ENCODE measurements at regions not wholly inside any gene's neighbourhood (a gene's known extent, or its start where the extent isn't known, plus 50 kb on each side); places are given as distances from the start of the nearest gene placed in this dataset.
"Not testable (repeated sequence)": the region's sequence is repeated elsewhere in the genome, so short reads cannot be mapped to it uniquely, and the experiment has no call there.

DNA sequence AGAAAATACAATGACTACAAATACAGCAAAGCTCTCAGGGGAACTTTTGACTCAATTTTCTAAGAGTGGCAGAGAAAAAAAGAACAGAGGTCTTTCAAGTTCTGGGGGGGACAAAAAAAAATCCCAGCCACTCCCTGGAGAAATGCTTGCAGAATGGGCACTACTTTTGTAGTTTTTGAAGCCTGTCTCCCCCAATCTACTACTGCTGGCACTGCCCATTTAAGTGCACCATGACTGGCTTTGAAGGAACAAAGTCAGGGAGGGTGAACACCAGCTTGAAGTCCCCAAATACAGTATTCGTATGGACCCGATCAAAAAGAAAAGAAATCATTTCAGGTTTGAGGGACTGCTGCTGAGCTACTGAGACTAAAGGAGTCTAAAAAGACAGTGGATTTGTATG, 1824.4 kb downstream of the ARAP2 start:
- no peak for DNase-seq
- Histone ChIP-seq H3K36me3 (no peaks in the 10 kb centered on the region), H3K4me3 (no peak overlapping the region), H3K27me3 (no peaks in the 10 kb centered on the region), H3K9me3 (replicated peaks) (no peaks in the 10 kb centered on the region), H3K4me1 (no peaks in the 10 kb centered on the region), H3K27ac (no peak overlapping the region)

DNA sequence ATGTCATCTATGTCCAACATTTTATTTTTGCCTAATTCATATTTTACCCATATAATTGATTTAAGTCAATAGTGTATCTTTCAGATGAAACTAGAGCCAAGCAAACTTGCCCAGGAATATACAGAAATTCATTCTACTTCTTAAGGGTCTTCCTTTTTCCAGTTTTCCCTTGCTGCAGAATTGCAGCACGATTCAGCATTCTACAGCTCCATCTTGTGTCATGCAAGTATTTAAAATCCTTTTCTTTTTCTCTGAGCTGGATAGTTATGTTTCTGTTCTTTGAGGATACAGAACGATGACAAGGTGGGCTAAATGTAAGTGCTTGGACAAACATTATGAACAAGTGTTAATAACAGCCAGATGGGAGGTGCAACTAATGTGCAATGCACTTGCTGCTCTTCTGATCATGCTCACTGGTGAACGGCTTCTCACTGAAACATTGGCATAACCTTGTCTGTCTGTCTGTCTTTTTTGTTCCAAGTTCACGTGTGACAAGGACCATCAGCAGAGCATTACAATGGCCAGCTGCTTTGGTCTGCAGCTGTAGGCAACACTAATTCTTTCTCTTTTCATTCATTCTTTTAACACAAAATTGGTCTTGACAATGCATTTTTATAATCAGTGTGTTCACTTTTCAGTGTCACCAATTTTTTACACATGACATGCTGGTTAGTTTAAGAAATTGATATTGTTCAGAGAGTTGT, 1821.7 kb downstream of the ARAP2 start:
- H3K4me1 ChIP-seq, result peaks cover 6% of the 10 kb centered on the region
- H3K36me3 ChIP-seq, result no peaks in the 10 kb centered on the region
- DNase-seq, result no peak
- H3K9me3 ChIP-seq (replicated peaks), result no peaks in the 10 kb centered on the region
- no peak overlapping the region for H3K27ac ChIP-seq
- no peak overlapping the region for H3K4me3 ChIP-seq
- H3K27me3 ChIP-seq, result no peaks in the 10 kb centered on the region

DNA sequence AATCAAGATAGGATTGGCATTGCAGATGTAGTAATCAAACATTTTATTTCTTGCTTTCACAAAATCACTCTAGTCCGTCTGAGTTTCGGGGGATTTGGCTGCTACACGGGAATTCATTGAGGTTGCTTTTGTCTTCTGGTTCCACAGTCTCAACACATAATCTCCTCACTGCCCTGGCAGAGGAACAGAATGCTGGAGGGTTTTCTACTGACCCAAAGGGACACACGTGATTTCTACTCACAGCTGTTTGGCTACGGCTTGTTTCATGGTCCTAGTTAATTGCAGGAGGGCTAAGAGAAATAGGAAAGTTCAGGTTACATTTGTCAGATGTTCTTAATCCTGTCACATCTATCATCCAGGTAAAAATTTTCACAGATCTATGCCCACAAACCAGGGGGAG, 1811.6 kb downstream of the ARAP2 start:
- Histone ChIP-seq H3K9me3 (replicated peaks) (0 out of 2 replicates have a peak, but pooled peaks cover 3% of the 10 kb centered on the region), H3K4me1 (0 out of 2 replicates have a peak, but pooled peaks cover 5% of the 10 kb centered on the region), H3K36me3 (no peaks in the 10 kb centered on the region), H3K4me3 (peak overlapping the region; percentile 24), H3K27ac (peak overlapping the region; percentile 54), H3K27me3 (no peaks in the 10 kb centered on the region)
- DNase-seq, result peak; percentile 65 to 80

- H3K4me3 ChIP-seq; H3K27ac ChIP-seq; H3K27me3 ChIP-seq; DNase-seq; H3K9me3 ChIP-seq (replicated peaks); H3K36me3 ChIP-seq; H3K4me1 ChIP-seq: not testable (repeated sequence)
Observed at GRCh38 chr4:34434377-34434776, 1809.9 kb downstream of the ARAP2 start.

GRCh38 chr4:34464196-34464595, 1780.1 kb downstream of the ARAP2 start:
- H3K27me3 ChIP-seq, result no peaks in the 10 kb centered on the region
- no peak for DNase-seq
- H3K4me1 ChIP-seq, result no peaks in the 10 kb centered on the region
- no peak overlapping the region for H3K27ac ChIP-seq
- H3K36me3 ChIP-seq, result no peaks in the 10 kb centered on the region
- H3K4me3 ChIP-seq, result no peak overlapping the region
- no peaks in the 10 kb centered on the region for H3K9me3 ChIP-seq (replicated peaks)

DNA sequence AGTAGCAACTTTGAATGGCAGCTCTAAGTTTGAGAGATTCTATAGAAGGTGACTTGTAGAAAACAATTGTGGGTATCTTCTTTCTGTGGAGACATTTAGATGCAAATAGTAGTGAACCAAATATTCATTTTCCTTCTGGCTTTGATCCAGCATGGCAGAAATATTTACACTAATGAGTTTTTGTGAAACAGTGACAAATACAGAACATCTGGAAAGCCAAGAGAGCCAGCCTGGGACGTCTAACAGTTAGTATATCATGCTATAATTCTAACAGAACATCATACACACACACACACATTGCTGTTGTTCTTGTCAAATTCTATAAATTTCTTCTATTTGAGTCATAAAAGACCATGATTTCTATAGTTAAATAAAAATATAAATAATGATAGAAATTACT, 1777.9 kb downstream of the ARAP2 start:
- no peaks in the 10 kb centered on the region for H3K9me3 ChIP-seq (replicated peaks)

DNA sequence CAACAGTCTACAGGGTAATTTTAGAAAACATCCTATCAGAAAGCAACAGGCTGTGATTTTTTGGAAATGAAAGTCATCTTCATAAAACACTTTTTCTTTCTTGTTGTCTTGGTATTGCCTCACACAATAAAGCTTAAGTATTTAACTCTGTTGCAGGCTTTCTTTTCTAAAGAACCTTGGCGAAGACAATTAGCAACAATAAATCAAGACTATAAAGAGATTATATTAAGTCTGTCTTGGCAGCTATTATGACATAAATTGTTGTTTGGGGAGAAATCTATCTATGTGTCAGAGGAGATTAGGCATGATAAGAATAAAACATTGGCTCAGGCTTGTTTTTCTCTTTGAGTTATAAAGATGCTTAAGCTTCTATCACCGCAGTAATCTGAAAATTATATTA, 1774.8 kb downstream of the ARAP2 start:
- Histone ChIP-seq H3K9me3 (replicated peaks) (no peaks in the 10 kb centered on the region), H3K36me3 (no peaks in the 10 kb centered on the region), H3K27me3 (no peaks in the 10 kb centered on the region)

More for the DNA sequence above, 1777.9 kb downstream of the ARAP2 start:
- H3K4me1 ChIP-seq, result no peaks in the 10 kb centered on the region
- H3K27ac ChIP-seq, result no peak overlapping the region
- H3K27me3 ChIP-seq, result no peaks in the 10 kb centered on the region
- H3K4me3 ChIP-seq, result no peak overlapping the region
- no peaks in the 10 kb centered on the region for H3K36me3 ChIP-seq
- DNase-seq, result no peak

DNA sequence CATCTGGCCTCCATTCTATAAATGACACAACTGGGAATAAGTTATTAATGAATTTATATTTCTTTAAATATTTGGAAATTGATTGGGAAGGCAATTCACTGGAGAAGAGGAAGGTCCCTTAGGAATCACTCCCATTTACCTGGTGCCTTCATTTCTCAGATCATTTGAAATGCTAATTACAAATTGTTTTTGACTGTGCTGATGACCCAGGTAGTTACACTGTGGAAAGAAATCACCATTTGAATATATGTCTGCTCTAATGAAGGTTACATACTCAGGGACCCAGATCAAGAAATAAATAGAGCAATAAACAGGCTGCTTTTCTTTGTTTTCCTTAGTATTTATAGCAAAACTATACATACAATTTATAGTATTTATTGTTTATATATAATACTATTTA, 1759.1 kb downstream of the ARAP2 start:
- no peaks in the 10 kb centered on the region for H3K9me3 ChIP-seq (replicated peaks)
- DNase-seq, result no peak
- H3K4me3 ChIP-seq, result no peak overlapping the region
- no peak overlapping the region for H3K27ac ChIP-seq
- no peaks in the 10 kb centered on the region for H3K36me3 ChIP-seq
- H3K27me3 ChIP-seq, result 0 out of 2 replicates have a peak, but pooled peaks cover 4% of the 10 kb centered on the region
- no peaks in the 10 kb centered on the region for H3K4me1 ChIP-seq

More for the DNA sequence above, 1774.8 kb downstream of the ARAP2 start:
- Histone ChIP-seq H3K4me3 (no peak overlapping the region), H3K4me1 (no peaks in the 10 kb centered on the region), H3K27ac (no peak overlapping the region)
- DNase-seq, result no peak

DNA sequence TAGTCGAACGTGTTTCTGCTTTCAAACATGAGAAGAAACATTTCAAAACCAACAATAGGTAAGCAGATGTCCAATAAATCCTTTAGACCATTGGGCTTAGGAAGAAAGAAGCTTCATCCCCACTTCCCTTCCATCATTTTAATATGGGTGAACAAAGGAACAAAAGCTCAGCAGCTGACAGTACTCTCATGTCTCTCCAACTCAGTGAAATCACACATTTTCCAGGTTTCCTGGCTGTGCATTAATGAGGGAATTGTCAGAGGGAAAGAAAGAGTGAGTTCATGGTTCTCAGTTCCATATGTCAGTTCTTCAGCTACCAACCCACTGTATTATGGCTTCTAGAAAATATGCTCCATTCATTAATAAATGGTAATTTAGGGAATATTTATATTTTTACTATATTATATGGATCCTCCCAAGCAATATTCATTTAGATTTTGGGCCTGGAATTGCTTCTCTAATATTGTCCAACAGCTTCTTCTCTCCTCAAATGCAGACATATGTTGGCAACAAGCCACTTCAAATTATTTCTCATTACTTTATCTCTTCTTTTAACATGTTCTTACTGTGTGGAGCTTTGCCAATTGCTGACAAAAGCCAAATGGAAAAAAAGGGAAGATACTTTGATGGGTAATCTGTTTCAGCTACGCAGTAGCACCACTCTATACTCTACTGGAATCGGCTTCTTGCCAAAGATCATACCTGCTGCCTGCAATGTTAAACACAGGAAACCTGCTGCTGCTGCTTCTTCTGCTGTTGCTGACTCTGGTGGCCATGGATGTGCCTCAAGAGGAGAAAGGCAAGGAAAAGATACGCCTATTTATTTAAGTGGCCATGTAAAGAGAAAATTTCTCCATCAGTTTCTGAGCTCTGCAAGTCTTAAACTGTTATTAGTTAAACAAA, 1757.6 kb downstream of the ARAP2 start:
- H3K27ac ChIP-seq, result no peak overlapping the region
- no peaks in the 10 kb centered on the region for H3K9me3 ChIP-seq (replicated peaks)
- H3K4me1 ChIP-seq, result no peaks in the 10 kb centered on the region
- DNase-seq, result no peak
- no peak overlapping the region for H3K4me3 ChIP-seq
- no peaks in the 10 kb centered on the region for H3K36me3 ChIP-seq
- H3K27me3 ChIP-seq, result 0 out of 2 replicates have a peak, but pooled peaks cover 4% of the 10 kb centered on the region

DNA sequence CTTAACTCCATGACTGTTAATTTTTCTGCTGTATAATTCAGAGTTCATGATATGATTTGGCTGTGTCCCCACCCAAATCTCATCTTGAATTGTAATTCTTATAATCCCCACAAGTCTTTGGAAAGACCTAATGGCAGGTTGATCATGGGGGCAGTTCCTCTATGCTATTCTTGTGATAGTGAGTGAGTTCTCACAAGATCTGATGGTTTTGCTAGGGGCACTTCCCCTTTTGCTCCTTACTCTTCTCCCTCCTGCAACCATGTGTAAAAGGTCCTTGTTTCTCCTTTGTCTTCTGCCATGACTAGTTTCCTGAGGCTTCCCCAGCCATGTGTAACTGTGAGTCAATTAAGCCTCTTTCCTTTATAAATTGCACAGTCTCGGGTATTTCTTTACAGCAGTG, 1751.9 kb downstream of the ARAP2 start:
- no peak for DNase-seq
- no peaks in the 10 kb centered on the region for H3K4me1 ChIP-seq
- no peak overlapping the region for H3K27ac ChIP-seq
- H3K9me3 ChIP-seq (replicated peaks), result no peaks in the 10 kb centered on the region
- H3K36me3 ChIP-seq, result no peaks in the 10 kb centered on the region
- 0 out of 2 replicates have a peak, but pooled peaks cover 4% of the 10 kb centered on the region for H3K27me3 ChIP-seq
- H3K4me3 ChIP-seq, result no peak overlapping the region

- Histone ChIP-seq H3K27ac (no peak overlapping the region), H3K4me1 (no peaks in the 10 kb centered on the region)
Observed at GRCh38 chr4:34502086-34502485, 1742.2 kb downstream of the ARAP2 start.

DNA sequence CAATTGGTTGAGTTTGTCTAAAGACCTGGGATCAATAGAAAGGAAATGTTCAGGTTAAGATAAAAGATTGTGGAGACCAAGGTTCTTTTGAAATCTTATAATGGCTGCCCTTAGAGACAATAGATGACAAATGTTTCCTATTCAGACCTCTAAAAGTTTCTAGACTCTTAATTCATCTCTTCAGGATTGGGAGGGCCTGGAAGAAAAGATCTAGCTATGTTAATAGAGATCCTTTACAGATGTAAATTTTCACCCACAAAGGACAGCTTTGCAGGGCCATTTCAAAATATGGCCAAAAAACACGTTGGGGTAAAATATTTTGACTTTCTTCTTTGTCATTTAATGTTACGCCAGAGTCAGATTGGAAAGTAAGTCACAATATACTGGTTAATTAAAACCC, 1739.6 kb downstream of the ARAP2 start:
- H3K4me3 ChIP-seq; H3K27ac ChIP-seq; H3K4me1 ChIP-seq; DNase-seq; H3K9me3 ChIP-seq (replicated peaks); H3K36me3 ChIP-seq; H3K27me3 ChIP-seq: not testable (repeated sequence)

More at GRCh38 chr4:34502086-34502485, 1742.2 kb downstream of the ARAP2 start:
- Histone ChIP-seq H3K36me3 (no peaks in the 10 kb centered on the region), H3K4me3 (no peak overlapping the region), H3K9me3 (replicated peaks) (no peaks in the 10 kb centered on the region), H3K27me3 (no peaks in the 10 kb centered on the region)
- DNase-seq, result no peak

GRCh38 chr4:34506511-34507092, 1737.7 kb downstream of the ARAP2 start:
- not testable (repeated sequence) for H3K9me3 ChIP-seq (replicated peaks); DNase-seq; H3K4me3 ChIP-seq; H3K27ac ChIP-seq; H3K36me3 ChIP-seq; H3K4me1 ChIP-seq; H3K27me3 ChIP-seq

- Histone ChIP-seq H3K36me3 (no peaks in the 10 kb centered on the region), H3K4me1 (no peaks in the 10 kb centered on the region), H3K9me3 (replicated peaks) (no peaks in the 10 kb centered on the region; the same call in 1 of the 2 replicates), H3K4me3 (no peak overlapping the region), H3K27me3 (no peaks in the 10 kb centered on the region), H3K27ac (no peak overlapping the region)
- DNase-seq, result no peak
Observed at GRCh38 chr4:34512616-34513015, 1731.7 kb downstream of the ARAP2 start.

GRCh38 chr4:34516524-34516923, 1727.8 kb downstream of the ARAP2 start:
- Histone ChIP-seq H3K27ac (no peak overlapping the region), H3K27me3 (no peaks in the 10 kb centered on the region), H3K9me3 (replicated peaks) (no peaks in the 10 kb centered on the region), H3K4me1 (no peaks in the 10 kb centered on the region), H3K4me3 (no peak overlapping the region), H3K36me3 (no peaks in the 10 kb centered on the region)
- DNase-seq, result no peak
